Left lung (tissue), 4 donors: ENCODE measurements at regions not wholly inside any gene's neighbourhood (a gene's known extent, or its start where the extent isn't known, plus 50 kb on each side); places are given as distances from the start of the nearest gene placed in this dataset.

ENCODE experiments used
- ATAC-seq: fragments of 200-7000 bp; cut with Tn5 transposase; one replicate; pipeline ENCODE4 v1.9.1; 2020; ENCODE audit warnings: moderate library complexity
- DNase-seq, 4 donors: peaks; one replicate each; pipeline ENCODE4 v3.0.0-alpha.2; 2013 to 2020
- H3K27ac ChIP-seq, 2 donors: fragments of 200-600 bp; sonication (generic) in 1 of 2; one replicate each; pipeline versions ENCODE4 v1.5.0 to v1.8.0; 2020 to 2021
- H3K27me3 ChIP-seq, 2 donors: fragments of 200-600 bp; sonication (generic) in 1 of 2; one replicate each; pipeline versions ENCODE4 v1.5.0 to v1.8.0; 2020 to 2021
- H3K36me3 ChIP-seq, 2 donors: fragments of 200-600 bp; sonication (generic) in 1 of 2; one replicate each; pipeline versions ENCODE4 v1.5.0 to v1.8.0; 2020 to 2021
- H3K4me1 ChIP-seq, 2 donors: fragments of 200-600 bp; one replicate each; pipeline ENCODE4 v1.8.0; 2021
- H3K4me3 ChIP-seq, 2 donors: fragments of 200-600 bp; sonication (generic) in 1 of 2; one replicate each; pipeline versions ENCODE4 v1.5.0 to v1.8.0; 2020 to 2021; ENCODE audit warnings: mild to moderate bottlenecking in 1 of 2
- H3K9me3 ChIP-seq, 2 donors: fragments of 200-600 bp; sonication (generic) in 1 of 2; one replicate each; pipeline versions ENCODE4 v1.5.0 to v1.8.0; 2020 to 2021
- CTCF ChIP-seq, 2 donors: fragments of 200-600 bp; sonication (generic) in 1 of 2; IDR thresholded peaks; one replicate each; pipeline versions ENCODE4 v1.5.0 to v1.8.0; 2021; ENCODE audit warnings: antibody characterized with exemption in 2 of 2
- intact Hi-C, 2 donors: fragments of 100-400 bp; cut with DNase I; formaldehyde crosslinking; loops; one replicate each; pipeline versions ENCODE4 v1.11.2 to v1.14.2; 2022
- donor health status: DM: no; HTN: yes; CAD: no.
- donor health status: DM: no; HTN: no; CAD: no.

GRCh38 chr6:6930223-6930880, 177.4 kb upstream of the RREB1 start:
- H3K9me3 ChIP-seq: no peaks in the 10 kb centered on the region
- no peak for ATAC-seq
- no peak for DNase-seq
- no peak overlapping the region for H3K4me3 ChIP-seq
- TF ChIP-seq CTCF (IDR thresholded peaks at IDR 0.05): no peak
- H3K4me1 ChIP-seq: peaks cover 3 to 29% of the 10 kb centered on the region in 2 donors
- no peaks in the 10 kb centered on the region for H3K27me3 ChIP-seq
- intact Hi-C loops: no loop called here
- no peaks in the 10 kb centered on the region for H3K36me3 ChIP-seq
- peak overlapping the region in 1 of 2 donors; percentile 19 for H3K27ac ChIP-seq

- intact Hi-C loops: no loop called here
- Histone ChIP-seq H3K36me3 (no peaks in the 10 kb centered on the region), H3K4me3 (no peak overlapping the region), H3K27ac (peak overlapping the region; percentile 19 to 20), H3K9me3 (no peaks in the 10 kb centered on the region), H3K4me1 (peaks cover 3 to 29% of the 10 kb centered on the region in 2 donors), H3K27me3 (no peaks in the 10 kb centered on the region)
- no peak for TF ChIP-seq CTCF (IDR thresholded peaks at IDR 0.05)
- DNase-seq (no peak), ATAC-seq (no peak)
These were observed 176.4 kb upstream of the RREB1 start for GRCh38 chr6:6931071-6932025.

- no peaks in the 10 kb centered on the region for H3K9me3 ChIP-seq
- no peak for ATAC-seq
- H3K27ac ChIP-seq: no peak overlapping the region
These were observed 175.4 kb upstream of the RREB1 start for GRCh38 chr6:6932341-6932740.

GRCh38 chr6:6932968-6933367, 174.8 kb upstream of the RREB1 start:
- H3K36me3 ChIP-seq: no peaks in the 10 kb centered on the region
- DNase-seq (no peak), ATAC-seq (no peak)
- H3K4me1 ChIP-seq: peaks cover 3 to 15% of the 10 kb centered on the region in 2 donors
- intact Hi-C loops: no loop called here
- H3K27me3 ChIP-seq: no peaks in the 10 kb centered on the region
- H3K9me3 ChIP-seq: no peaks in the 10 kb centered on the region
- TF ChIP-seq CTCF (IDR thresholded peaks at IDR 0.05): no peak
- H3K27ac ChIP-seq: no peak overlapping the region
- no peak overlapping the region for H3K4me3 ChIP-seq

More at GRCh38 chr6:6932341-6932740, 175.4 kb upstream of the RREB1 start:
- intact Hi-C loops: no loop called here
- Histone ChIP-seq H3K36me3 (no peaks in the 10 kb centered on the region), H3K27me3 (no peaks in the 10 kb centered on the region), H3K4me3 (no peak overlapping the region), H3K4me1 (peaks cover 3 to 21% of the 10 kb centered on the region in 2 donors)
- no peak for TF ChIP-seq CTCF (IDR thresholded peaks at IDR 0.05)
- DNase-seq: no peak
